Thyroid gland (tissue), 4 donors: ENCODE measurements at regions not wholly inside any gene's neighbourhood (a gene's known extent, or its start where the extent isn't known, plus 50 kb on each side); places are given as distances from the start of the nearest gene placed in this dataset.

ENCODE experiments used
- POLR2A ChIP-seq, 2 donors: fragments of 450-650 bp; IDR thresholded peaks; one replicate each; pipeline ENCODE4 v1.6.1; 2017; ENCODE audit warnings: antibody characterized with exemption in 2 of 2, mild to moderate bottlenecking in 2 of 2, moderate library complexity in 1 of 2
- TF ChIP-seq, protein P1 (sequence below), 6 experiments: fragments of 200-600 bp in 3 of 6; fragments of 450-650 bp in 3 of 6; sonication (generic) in 3 of 6; IDR thresholded peaks; one replicate each; pipeline ENCODE4 v1.5.1; 2016 to 2019; ENCODE audit warnings: antibody characterized with exemption in 6 of 6, mild to moderate bottlenecking in 2 of 6, inconsistent platforms in 1 of 6, moderate library complexity in 1 of 6

DNA sequence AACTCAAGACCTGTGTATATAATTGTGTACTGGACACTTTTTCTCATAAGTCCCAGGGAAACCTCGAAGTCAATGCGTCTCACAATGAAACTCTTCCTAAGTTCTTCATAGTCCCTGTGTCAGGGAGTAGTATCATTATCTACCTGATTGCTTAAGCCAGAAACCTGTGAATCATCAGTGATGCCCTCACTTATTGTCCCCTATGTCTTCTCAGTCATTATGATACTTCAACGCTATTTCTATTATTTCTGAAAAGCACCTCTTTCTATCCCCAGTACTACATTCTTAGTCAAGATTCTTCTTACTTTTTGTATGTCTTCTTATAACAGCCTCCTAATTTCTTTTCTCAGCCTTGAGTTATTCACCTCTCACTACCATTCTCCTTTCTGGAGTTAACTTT, 94.3 kb downstream of the OTUD1 start:
- no peak for TF ChIP-seq POLR2A (IDR thresholded peaks at IDR 0.05)
- TF ChIP-seq, protein P1, sequence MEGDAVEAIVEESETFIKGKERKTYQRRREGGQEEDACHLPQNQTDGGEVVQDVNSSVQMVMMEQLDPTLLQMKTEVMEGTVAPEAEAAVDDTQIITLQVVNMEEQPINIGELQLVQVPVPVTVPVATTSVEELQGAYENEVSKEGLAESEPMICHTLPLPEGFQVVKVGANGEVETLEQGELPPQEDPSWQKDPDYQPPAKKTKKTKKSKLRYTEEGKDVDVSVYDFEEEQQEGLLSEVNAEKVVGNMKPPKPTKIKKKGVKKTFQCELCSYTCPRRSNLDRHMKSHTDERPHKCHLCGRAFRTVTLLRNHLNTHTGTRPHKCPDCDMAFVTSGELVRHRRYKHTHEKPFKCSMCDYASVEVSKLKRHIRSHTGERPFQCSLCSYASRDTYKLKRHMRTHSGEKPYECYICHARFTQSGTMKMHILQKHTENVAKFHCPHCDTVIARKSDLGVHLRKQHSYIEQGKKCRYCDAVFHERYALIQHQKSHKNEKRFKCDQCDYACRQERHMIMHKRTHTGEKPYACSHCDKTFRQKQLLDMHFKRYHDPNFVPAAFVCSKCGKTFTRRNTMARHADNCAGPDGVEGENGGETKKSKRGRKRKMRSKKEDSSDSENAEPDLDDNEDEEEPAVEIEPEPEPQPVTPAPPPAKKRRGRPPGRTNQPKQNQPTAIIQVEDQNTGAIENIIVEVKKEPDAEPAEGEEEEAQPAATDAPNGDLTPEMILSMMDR (IDR thresholded peaks at IDR 0.05), result no peak
